HFF-Myc (cell line): ENCODE measurements at regions not wholly inside any gene's neighbourhood (a gene's known extent, or its start where the extent isn't known, plus 50 kb on each side); places are given as distances from the start of the nearest gene placed in this dataset.
A peak's percentile ranks its signal among the peaks of the same experiment; 100 is the strongest.

Experiments used
- DNase-seq: peaks from one replicate; pipeline ENCODE4 v3.0.0-alpha.2; 2011; ENCODE audit warnings: low read depth; ENCODE audit errors: extremely low read depth
- H3K4me3 ChIP-seq: replicated peaks from 2 replicates; pipeline ENCODE4 v1.5.1; 2011; ENCODE audit warnings: low read depth, mild to moderate bottlenecking, control low read depth, low read length
- TF ChIP-seq, protein P1 (sequence below): IDR thresholded peaks from 2 replicates; pipeline ENCODE4 v1.5.1; 2012; ENCODE audit warnings: mild to moderate bottlenecking, low read depth, low read length, control low read depth; ENCODE audit errors: missing control alignments

DNA sequence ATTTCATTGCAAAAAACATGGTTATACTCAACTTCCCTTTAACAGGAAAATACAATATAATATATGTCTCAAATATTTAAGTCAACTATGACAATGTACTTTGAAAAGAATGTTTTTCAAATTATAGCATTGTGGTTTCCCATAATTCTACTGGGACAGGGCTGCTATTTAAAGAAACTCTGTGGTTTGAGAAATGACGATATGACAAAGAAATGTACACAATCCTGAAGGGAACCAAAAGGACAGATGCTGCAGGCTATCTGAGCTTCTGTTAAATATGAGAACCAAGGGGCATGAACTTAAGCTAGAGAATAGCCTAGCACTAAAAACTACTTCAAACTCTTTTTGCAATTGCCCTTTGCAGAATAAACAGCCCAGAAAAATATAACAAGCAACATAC is 415.9 kb downstream of the GRB14 start:
- DNase-seq: peak; percentile 20
- TF ChIP-seq, protein P1, sequence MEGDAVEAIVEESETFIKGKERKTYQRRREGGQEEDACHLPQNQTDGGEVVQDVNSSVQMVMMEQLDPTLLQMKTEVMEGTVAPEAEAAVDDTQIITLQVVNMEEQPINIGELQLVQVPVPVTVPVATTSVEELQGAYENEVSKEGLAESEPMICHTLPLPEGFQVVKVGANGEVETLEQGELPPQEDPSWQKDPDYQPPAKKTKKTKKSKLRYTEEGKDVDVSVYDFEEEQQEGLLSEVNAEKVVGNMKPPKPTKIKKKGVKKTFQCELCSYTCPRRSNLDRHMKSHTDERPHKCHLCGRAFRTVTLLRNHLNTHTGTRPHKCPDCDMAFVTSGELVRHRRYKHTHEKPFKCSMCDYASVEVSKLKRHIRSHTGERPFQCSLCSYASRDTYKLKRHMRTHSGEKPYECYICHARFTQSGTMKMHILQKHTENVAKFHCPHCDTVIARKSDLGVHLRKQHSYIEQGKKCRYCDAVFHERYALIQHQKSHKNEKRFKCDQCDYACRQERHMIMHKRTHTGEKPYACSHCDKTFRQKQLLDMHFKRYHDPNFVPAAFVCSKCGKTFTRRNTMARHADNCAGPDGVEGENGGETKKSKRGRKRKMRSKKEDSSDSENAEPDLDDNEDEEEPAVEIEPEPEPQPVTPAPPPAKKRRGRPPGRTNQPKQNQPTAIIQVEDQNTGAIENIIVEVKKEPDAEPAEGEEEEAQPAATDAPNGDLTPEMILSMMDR: no peak
- no peak overlapping the region for H3K4me3 ChIP-seq

GRCh38 chr2:164203131-164203530 is 418.2 kb downstream of the GRB14 start:
- TF ChIP-seq, protein P1: no peak
- H3K4me3 ChIP-seq: no peak overlapping the region
- no peak for DNase-seq

DNA sequence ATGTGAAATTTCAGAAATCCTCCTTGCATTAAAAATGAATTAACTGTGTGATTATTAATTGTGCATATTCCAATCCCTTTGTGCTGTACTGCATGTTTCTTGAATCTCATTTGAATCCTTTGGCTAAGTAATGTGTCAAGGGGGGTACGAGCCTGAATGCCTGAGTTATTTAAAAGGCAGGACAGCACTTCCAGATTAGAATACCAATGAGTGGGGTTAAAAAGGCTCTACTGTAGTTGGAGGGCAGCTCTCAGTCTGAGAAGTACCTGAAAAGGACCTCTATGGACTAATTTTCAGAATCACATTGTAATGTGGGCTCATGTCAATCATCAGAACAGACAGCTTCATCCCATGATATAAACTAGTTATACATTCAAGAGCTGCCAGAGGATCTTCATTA is 423.0 kb downstream of the GRB14 start:
- H3K4me3 ChIP-seq: no peak overlapping the region
- TF ChIP-seq, protein P1: no peak
- no peak for DNase-seq

- TF ChIP-seq, protein P1: no peak
- H3K4me3 ChIP-seq: no peak overlapping the region
- DNase-seq: no peak
Measured at GRCh38 chr2:164190700-164191099, 430.6 kb downstream of the GRB14 start.

GRCh38 chr2:164189851-164190250 is 431.4 kb downstream of the GRB14 start:
- H3K4me3 ChIP-seq: no peak overlapping the region
- DNase-seq: no peak
- TF ChIP-seq, protein P1: no peak

GRCh38 chr2:164187121-164187520 is 434.2 kb downstream of the GRB14 start:
- TF ChIP-seq, protein P1: no peak
- DNase-seq: no peak
- no peak overlapping the region for H3K4me3 ChIP-seq

GRCh38 chr2:164186591-164186990 is 434.7 kb downstream of the GRB14 start:
- TF ChIP-seq, protein P1: no peak
- no peak for DNase-seq

More at GRCh38 chr2:164186591-164186990, 434.7 kb downstream of the GRB14 start:
- no peak overlapping the region for H3K4me3 ChIP-seq
